Posterior vena cava (tissue), 2 donors: ENCODE measurements at regions not wholly inside any gene's neighbourhood (a gene's known extent, or its start where the extent isn't known, plus 50 kb on each side); places are given as distances from the start of the nearest gene placed in this dataset.
"Not testable (repeated sequence)": the region's sequence is repeated elsewhere in the genome, so short reads cannot be mapped to it uniquely, and the experiment has no call there.

Experiments used
- DNase-seq: peaks from one replicate; pipeline ENCODE4 v3.0.0-alpha.2; 2020; ENCODE audit warnings: low spot score
- intact Hi-C, 2 donors: fragments of 100-400 bp; cut with DNase I; formaldehyde crosslinking; loops; one replicate each; pipeline versions ENCODE4 v1.14.1 to v1.14.2; 2022 to 2023
- donor health status: DM: yes; HTN: yes; CAD: no.
- donor health status: DM: yes; HTN: yes; CAD: no.

GRCh38 chr4:77354550-77354949, 197.5 kb downstream of the CCNG2 start:
- intact Hi-C loops, result no loop called here
- no peak for DNase-seq

DNA sequence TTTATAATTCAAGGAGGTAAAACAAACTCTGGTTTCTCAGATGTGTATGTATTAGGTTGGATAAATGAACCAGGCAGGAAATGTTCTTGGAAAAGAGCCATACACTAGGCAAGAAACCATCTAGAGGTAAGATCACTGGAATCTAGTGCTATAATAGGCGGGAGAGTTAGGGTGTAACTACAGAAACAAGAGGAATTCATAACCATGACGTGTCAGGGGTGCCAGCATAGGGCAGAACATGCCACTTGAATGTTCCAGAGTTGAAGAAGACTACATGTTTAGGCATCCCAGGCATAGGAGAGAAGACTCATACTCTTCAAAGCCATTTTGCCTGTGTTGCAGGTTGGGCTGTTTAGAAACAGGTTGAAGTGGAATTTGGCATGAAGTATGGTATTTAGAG, 198.7 kb downstream of the CCNG2 start:
- intact Hi-C loops, result no loop called here
- DNase-seq, result no peak

DNA sequence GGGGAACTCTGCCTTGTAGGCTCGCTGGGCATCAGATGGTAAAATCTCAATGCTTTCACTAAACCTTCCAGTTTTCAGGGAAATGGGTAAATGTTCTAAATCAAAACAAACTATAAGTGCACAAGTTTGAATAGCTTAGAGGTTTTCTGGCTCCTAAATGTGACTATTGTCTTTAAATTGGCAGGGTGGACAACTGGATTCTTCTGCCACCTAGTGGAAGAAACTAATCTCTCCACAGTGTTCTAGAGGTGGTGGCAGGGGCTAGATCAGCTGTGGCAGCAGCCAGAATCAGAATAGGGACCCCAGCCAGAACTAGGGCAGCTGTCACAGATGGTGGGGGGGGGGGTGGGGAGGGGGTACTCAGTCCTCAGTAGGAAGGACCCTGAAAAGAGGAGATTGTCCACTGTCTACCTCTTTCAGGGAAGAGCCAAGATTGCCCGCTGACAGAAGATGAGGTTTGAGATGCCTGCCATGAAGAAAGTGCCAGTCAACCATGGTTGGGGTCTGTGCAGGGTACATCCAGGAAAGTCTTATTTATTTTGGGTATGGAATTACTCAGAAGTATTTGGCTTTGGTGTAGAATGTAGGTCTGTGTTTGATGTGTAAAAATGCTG, 201.4 kb downstream of the CCNG2 start:
- DNase-seq, result no peak
- intact Hi-C loops, result no loop called here

- DNase-seq, result no peak
- intact Hi-C loops, result no loop called here
Observed at GRCh38 chr4:77360451-77360850, 203.4 kb downstream of the CCNG2 start.

GRCh38 chr4:77366876-77367275, 209.9 kb downstream of the CCNG2 start:
- intact Hi-C loops, DNase-seq: not testable (repeated sequence)

DNA sequence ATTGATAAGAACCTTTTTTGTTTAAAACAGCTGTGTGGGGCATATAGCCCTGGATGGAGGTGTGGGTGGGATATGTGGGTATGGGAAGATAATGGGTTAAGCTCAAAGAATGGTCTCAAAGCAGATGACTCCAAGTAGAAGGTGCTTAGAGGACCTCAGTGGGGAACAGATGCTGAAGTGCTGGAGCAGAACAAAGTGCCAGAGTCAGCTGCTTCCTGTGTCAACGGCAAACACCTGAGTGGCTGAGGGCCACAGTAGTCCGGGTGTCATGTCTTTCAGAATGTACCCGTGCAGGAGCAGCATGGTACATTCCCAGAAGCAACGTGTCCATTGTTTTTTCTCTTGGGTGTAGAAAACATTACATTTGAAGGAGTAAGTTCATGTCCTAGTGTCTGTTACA, 210.6 kb downstream of the CCNG2 start:
- no peak for DNase-seq
- intact Hi-C loops, result no loop called here

- DNase-seq, result no peak
- intact Hi-C loops, result loop anchor here in 1 of 2 donors (2.0 kb wide), 1 partner anchor 24 kb away; no protein-coding TSS in a partner anchor
Observed at GRCh38 chr4:77372375-77372774, 215.4 kb downstream of the CCNG2 start.

- intact Hi-C loops, result no loop called here
Observed at GRCh38 chr4:77375866-77376607, 219.0 kb downstream of the CCNG2 start.

DNA sequence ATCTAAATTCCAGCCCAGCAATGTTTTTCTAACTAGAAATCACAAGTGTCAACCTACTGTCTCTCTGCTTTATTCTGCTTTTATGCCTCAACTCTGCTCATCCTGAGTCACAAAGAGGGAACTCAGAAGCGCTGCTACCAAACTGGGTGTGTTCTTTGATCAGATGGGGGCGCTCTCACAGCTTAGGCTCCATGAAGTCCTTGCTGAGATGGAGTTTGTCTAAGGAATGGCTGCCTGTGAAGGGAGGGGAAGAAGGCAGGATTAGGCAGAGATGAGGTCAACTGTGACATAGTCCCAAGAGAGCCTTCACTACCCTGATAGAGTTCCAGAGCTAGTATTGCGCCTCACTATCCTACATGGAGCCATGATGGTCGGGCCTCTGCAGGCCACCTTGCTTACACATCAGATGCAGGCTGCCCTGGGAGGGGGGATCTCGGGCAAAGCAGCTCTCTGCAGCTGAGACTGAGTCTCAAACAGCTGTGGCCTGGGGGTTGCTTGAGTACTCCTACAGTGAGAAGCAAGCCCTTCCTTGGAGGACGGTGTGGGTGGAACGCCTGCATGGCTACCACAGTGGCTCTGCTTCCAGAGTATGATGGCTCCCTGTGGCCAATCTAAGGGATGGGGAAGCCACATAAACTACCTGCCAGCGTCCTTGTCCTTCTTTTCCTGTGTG, 219.9 kb downstream of the CCNG2 start:
- intact Hi-C loops, result no loop called here

More at GRCh38 chr4:77375866-77376607, 219.0 kb downstream of the CCNG2 start:
- DNase-seq, result no peak

GRCh38 chr4:77384094-77384493, 221.5 kb upstream of the CXCL13 start:
- intact Hi-C loops, result no loop called here
- DNase-seq, result no peak

More for the DNA sequence above, 219.9 kb downstream of the CCNG2 start:
- DNase-seq, result no peak

DNA sequence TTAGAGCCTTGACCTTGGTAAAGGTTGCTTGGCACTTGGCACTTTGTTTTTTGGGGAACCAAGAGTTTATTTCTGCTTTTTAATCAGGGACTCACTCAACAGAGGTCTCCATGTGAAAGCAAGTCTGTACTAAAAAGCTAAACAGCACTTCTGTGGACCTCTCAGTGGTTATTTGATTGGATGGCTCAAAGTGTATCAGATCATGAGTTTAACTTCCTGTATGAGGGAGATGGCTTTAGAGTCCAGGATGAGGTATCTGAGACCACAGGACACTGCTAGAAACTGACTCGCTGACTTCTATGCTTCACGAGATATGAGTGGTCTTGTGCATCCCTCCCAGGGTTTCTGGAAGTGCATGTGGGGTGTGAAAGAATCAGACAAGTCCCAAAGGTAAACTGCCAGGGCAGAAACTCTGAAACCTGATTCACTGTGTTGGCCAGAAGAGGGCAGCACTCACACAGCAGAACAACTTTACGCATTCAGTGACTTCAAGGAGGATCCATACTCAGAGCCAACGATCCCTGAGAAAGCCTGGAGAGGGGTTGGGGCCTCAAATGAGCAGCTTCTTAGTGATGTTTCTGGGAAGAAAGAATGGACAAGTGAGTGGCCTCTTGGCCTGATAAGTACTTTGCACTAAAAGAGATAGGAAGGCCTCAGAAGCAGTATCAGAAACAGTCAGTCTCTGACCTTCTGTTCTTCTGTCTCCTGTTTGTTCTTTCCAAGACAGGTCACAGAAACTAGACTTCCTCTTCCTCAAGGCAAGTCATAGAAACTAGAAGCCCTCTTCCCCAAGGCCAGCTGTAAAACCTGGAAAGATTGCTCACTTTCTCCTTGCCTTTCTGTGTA, 220.3 kb upstream of the CXCL13 start:
- DNase-seq, result no peak
- intact Hi-C loops, result loop anchor here (5.0 kb wide), 2 partner anchors 217 to 477 kb away; partner anchors contain the start of gene MRPL1 (in 1 of the 2)

DNA sequence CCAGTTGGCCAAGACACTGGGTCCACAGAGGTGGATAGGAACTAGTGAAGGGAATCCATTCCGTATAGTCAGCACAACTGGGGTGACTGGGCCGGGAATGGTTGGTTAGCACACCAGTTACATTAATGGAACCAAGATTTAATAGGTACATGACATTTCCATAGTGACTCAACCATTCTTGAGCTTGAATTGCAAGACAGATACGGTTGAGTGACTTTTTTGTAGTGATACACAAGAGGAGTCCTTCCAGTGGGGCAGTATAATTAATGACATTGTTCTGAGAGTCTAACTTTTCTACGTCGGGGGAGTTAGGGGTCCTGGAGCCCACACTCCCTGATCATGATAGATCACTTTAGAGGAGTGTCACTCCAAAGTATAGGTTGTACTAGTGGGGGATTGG, 211.6 kb upstream of the CXCL13 start:
- intact Hi-C loops, result no loop called here
- DNase-seq, result no peak

DNA sequence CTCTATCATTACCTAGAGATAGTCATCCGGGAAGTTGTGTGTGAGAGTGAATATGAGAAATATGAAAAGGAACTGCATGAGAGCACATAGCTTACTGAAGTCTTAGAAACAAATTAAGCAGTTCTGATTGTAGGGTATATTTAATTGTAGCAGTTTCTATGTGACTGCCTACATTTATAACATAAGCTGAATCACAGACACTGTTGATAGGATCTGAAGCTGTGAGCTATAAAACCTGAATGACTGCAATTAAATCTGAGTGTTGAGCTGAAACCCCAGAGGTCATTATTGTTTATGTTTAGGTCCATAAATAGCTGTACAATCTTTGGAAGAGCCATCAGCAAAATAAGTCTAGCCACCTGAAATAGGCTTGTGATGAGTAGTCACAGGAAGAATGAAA, 210.1 kb upstream of the CXCL13 start:
- DNase-seq, result no peak
- intact Hi-C loops, result no loop called here

GRCh38 chr4:77398256-77398655, 207.4 kb upstream of the CXCL13 start:
- intact Hi-C loops, result no loop called here
- no peak for DNase-seq

- intact Hi-C loops, result no loop called here
- DNase-seq, result no peak
Observed at GRCh38 chr4:77399831-77400230, 205.8 kb upstream of the CXCL13 start.

GRCh38 chr4:77413766-77414165, 191.9 kb upstream of the CXCL13 start:
- DNase-seq, result no peak
- intact Hi-C loops, result no loop called here

GRCh38 chr4:77415689-77416088, 189.9 kb upstream of the CXCL13 start:
- DNase-seq, result no peak
- intact Hi-C loops, result no loop called here

- DNase-seq, result no peak
- intact Hi-C loops, result no loop called here
Observed at GRCh38 chr4:77418333-77418732, 187.3 kb upstream of the CXCL13 start.

DNA sequence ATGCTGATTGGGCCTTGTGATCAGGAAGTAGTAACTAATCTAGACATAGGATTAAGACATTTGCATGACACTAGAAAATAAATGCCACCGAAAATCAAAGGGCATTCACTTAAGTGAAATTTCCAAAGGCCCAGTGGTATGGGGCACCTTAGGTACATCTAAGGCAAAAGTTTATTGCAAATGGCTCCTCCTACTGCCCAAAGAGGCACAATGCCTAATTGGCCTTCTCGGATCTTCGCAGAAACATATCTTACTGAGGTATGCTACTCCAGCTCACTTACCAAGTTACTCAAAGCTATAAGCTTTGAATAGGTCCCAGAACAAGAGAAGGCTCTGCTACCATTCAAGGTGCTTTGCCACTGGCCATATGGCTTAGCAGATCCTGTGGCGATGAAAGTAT, 174.8 kb upstream of the CXCL13 start:
- intact Hi-C loops, result no loop called here

GRCh38 chr4:77431546-77431945, 174.1 kb upstream of the CXCL13 start:
- intact Hi-C loops, result no loop called here
- DNase-seq, result no peak

More for the DNA sequence above, 174.8 kb upstream of the CXCL13 start:
- no peak for DNase-seq
